GM21528 (cell line): ENCODE measurements at regions not wholly inside any gene's neighbourhood (a gene's known extent, or its start where the extent isn't known, plus 50 kb on each side); places are given as distances from the start of the nearest gene placed in this dataset.
"Not testable (repeated sequence)": the region's sequence is repeated elsewhere in the genome, so short reads cannot be mapped to it uniquely, and the experiment has no call there.

Experiments used
- ATAC-seq: cut with Tn5 transposase; IDR thresholded peaks from one replicate; pipeline ENCODE4 v1.9.1; 2021; ENCODE audit warnings: mild to moderate bottlenecking, moderate library complexity; ENCODE audit not compliant: unreplicated experiment, low FRiP score

- no peak for ATAC-seq
These were observed 129.6 kb upstream of the TNRC6C start for GRCh38 chr17:77828749-77829539.

GRCh38 chr17:77829843-77830799 is 128.4 kb upstream of the TNRC6C start:
- ATAC-seq, result no peak

- ATAC-seq, result no peak
These were observed 127.6 kb upstream of the TNRC6C start for GRCh38 chr17:77830816-77831473.

GRCh38 chr17:77831474-77832179 is 126.9 kb upstream of the TNRC6C start:
- ATAC-seq, result no peak

GRCh38 chr17:77832180-77832560 is 126.3 kb upstream of the TNRC6C start:
- no peak for ATAC-seq

GRCh38 chr17:77833769-77834168 is 124.7 kb upstream of the TNRC6C start:
- no peak for ATAC-seq

- no peak for ATAC-seq
These were observed 124.1 kb upstream of the TNRC6C start for GRCh38 chr17:77834170-77835115.

- ATAC-seq, result no peak
These were observed 121.9 kb upstream of the TNRC6C start for GRCh38 chr17:77836557-77837041.

GRCh38 chr17:77837072-77837471 is 121.4 kb upstream of the TNRC6C start:
- not testable (repeated sequence) for ATAC-seq

GRCh38 chr17:77837917-77838316 is 120.6 kb upstream of the TNRC6C start:
- no peak for ATAC-seq

GRCh38 chr17:77838748-77839697 is 119.5 kb upstream of the TNRC6C start:
- no peak for ATAC-seq

GRCh38 chr17:77839698-77840512 is 118.6 kb upstream of the TNRC6C start:
- ATAC-seq, result no peak

GRCh38 chr17:77840513-77841165 is 117.9 kb upstream of the TNRC6C start:
- no peak for ATAC-seq

- ATAC-seq, result no peak
These were observed 116.6 kb upstream of the TNRC6C start for GRCh38 chr17:77841742-77842527.

- ATAC-seq, result no peak
These were observed 115.9 kb upstream of the TNRC6C start for GRCh38 chr17:77842528-77843147.
